ENCODE measurements at regions not wholly inside any gene's neighbourhood (a gene's known extent, or its start where the extent isn't known, plus 50 kb on each side); places are given as distances from the start of the nearest gene placed in this dataset.

DNA sequence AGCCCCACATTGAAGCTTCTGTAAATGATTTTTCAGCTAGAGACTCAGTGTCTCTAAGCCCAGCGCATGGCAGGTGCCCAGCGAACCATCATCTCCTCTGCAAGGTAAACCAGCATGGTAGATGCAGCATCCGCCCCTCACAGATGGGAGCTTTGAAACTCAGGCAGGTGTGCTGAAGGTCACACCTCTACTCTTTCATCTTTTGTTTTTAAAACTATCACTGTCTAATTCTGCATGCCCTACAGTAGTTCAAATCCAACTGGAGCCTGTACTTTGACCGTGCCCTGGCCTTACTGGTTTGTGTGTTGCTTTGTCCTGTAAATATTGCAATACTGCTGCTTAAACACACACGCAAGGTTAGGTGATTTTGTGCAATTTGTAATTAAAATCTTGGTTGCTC is 831.1 kb downstream of the GALR1 start (continued):
- TF ChIP-seq, protein P1, sequence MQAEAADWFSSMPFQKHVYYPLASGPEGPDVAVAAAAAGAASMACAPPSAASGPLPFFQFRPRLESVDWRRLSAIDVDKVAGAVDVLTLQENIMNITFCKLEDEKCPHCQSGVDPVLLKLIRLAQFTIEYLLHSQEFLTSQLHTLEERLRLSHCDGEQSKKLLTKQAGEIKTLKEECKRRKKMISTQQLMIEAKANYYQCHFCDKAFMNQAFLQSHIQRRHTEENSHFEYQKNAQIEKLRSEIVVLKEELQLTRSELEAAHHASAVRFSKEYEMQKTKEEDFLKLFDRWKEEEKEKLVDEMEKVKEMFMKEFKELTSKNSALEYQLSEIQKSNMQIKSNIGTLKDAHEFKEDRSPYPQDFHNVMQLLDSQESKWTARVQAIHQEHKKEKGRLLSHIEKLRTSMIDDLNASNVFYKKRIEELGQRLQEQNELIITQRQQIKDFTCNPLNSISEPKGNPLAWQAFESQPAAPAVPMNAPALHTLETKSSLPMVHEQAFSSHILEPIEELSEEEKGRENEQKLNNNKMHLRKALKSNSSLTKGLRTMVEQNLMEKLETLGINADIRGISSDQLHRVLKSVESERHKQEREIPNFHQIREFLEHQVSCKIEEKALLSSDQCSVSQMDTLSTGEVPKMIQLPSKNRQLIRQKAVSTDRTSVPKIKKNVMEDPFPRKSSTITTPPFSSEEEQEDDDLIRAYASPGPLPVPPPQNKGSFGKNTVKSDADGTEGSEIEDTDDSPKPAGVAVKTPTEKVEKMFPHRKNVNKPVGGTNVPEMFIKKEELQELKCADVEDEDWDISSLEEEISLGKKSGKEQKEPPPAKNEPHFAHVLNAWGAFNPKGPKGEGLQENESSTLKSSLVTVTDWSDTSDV (CRISPR knock-in tag; IDR thresholded peaks at IDR 0.05): no peak
- TF ChIP-seq NR3C1 (CRISPR knock-in tag; IDR thresholded peaks at IDR 0.05) (no peak), MBNL3 (CRISPR knock-in tag; conservative IDR thresholded peaks at IDR 0.05) (no peak), ZNF335 (CRISPR knock-in tag; IDR thresholded peaks at IDR 0.05) (no peak), ZNF572 (CRISPR knock-in tag; IDR thresholded peaks at IDR 0.05) (no peak), ETV6 (CRISPR knock-in tag; conservative IDR thresholded peaks at IDR 0.05) (no peak), NR2F6 (IDR thresholded peaks at IDR 0.05) (no peak), NR2F6 (CRISPR knock-in tag; IDR thresholded peaks at IDR 0.05) (no peak), ZNF781 (CRISPR knock-in tag; IDR thresholded peaks at IDR 0.05; ENCODE audit: borderline replicate concordance, not compliant biosample characterization) (no peak), CHD4 (IDR thresholded peaks at IDR 0.05; ENCODE audit: borderline replicate concordance, low read length) (no peak), ISL2 (CRISPR knock-in tag; IDR thresholded peaks at IDR 0.05) (no peak), ZNF709 (CRISPR knock-in tag; IDR thresholded peaks at IDR 0.05) (no peak), ZSCAN25 (CRISPR knock-in tag; IDR thresholded peaks at IDR 0.05) (no peak), U2AF1 (optimal IDR thresholded peaks at IDR 0.05; ENCODE audit: low read depth, low read length) (no peak)
- TF ChIP-seq, protein P2, sequence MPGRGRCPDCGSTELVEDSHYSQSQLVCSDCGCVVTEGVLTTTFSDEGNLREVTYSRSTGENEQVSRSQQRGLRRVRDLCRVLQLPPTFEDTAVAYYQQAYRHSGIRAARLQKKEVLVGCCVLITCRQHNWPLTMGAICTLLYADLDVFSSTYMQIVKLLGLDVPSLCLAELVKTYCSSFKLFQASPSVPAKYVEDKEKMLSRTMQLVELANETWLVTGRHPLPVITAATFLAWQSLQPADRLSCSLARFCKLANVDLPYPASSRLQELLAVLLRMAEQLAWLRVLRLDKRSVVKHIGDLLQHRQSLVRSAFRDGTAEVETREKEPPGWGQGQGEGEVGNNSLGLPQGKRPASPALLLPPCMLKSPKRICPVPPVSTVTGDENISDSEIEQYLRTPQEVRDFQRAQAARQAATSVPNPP (CRISPR knock-in tag; IDR thresholded peaks at IDR 0.05): no peak

Measured in HepG2 (cell line).